Dermis microvascular lymphatic vessel endothelial cell (primary cell): ENCODE measurements at regions not wholly inside any gene's neighbourhood (a gene's known extent, or its start where the extent isn't known, plus 50 kb on each side); places are given as distances from the start of the nearest gene placed in this dataset.

Experiments
- DNase-seq, 2 donors: peaks; one replicate each; pipeline versions ENCODE4 v3.0.0 to v3.0.0-alpha.2; 2010; ENCODE audit warnings: low read depth in 2 of 2

- DNase-seq = no peak
Observed at GRCh38 chr1:229817936-229818335, 191.9 kb downstream of the URB2 start.

GRCh38 chr1:229819091-229819490 lies 193.0 kb downstream of the URB2 start:
- DNase-seq = no peak

GRCh38 chr1:229822026-229822425 lies 196.0 kb downstream of the URB2 start:
- no peak for DNase-seq

- no peak for DNase-seq
Observed at GRCh38 chr1:229825042-229825441, 199.0 kb downstream of the URB2 start.

GRCh38 chr1:229828461-229828860 lies 202.4 kb downstream of the URB2 start:
- DNase-seq = no peak

- DNase-seq = no peak
Observed at GRCh38 chr1:229832695-229833094, 206.6 kb downstream of the URB2 start.

- no peak for DNase-seq
Observed at GRCh38 chr1:229834230-229834629, 208.2 kb downstream of the URB2 start.

GRCh38 chr1:229835226-229835625 lies 209.2 kb downstream of the URB2 start:
- DNase-seq = no peak

- DNase-seq = no peak
Observed at GRCh38 chr1:229836324-229836723, 210.3 kb downstream of the URB2 start.

GRCh38 chr1:229838204-229838603 lies 212.2 kb downstream of the URB2 start:
- no peak for DNase-seq

GRCh38 chr1:229839800-229840199 lies 213.8 kb downstream of the URB2 start:
- DNase-seq = no peak

GRCh38 chr1:229841230-229841629 lies 215.2 kb downstream of the URB2 start:
- DNase-seq = no peak

- DNase-seq = no peak
Observed at GRCh38 chr1:229842302-229843255, 216.5 kb downstream of the URB2 start.

- no peak for DNase-seq
Observed at GRCh38 chr1:229843627-229844238, 217.7 kb downstream of the URB2 start.

GRCh38 chr1:229844675-229845074 lies 218.6 kb downstream of the URB2 start:
- DNase-seq = no peak

GRCh38 chr1:229845410-229846138 lies 219.5 kb downstream of the URB2 start:
- no peak for DNase-seq

GRCh38 chr1:229846351-229846750 lies 220.3 kb downstream of the URB2 start:
- DNase-seq = no peak

- peak; percentile 2 to 39 for DNase-seq
Observed at GRCh38 chr1:229848752-229849677, 218.0 kb upstream of the GALNT2 start.

- DNase-seq = no peak
Observed at GRCh38 chr1:229851511-229851910, 215.5 kb upstream of the GALNT2 start.

- no peak for DNase-seq
Observed at GRCh38 chr1:229853751-229854150, 213.3 kb upstream of the GALNT2 start.

GRCh38 chr1:229854620-229855019 lies 212.4 kb upstream of the GALNT2 start:
- DNase-seq = no peak
